ENCODE measurements at regions not wholly inside any gene's neighbourhood (a gene's known extent, or its start where the extent isn't known, plus 50 kb on each side); places are given as distances from the start of the nearest gene placed in this dataset.

DNA sequence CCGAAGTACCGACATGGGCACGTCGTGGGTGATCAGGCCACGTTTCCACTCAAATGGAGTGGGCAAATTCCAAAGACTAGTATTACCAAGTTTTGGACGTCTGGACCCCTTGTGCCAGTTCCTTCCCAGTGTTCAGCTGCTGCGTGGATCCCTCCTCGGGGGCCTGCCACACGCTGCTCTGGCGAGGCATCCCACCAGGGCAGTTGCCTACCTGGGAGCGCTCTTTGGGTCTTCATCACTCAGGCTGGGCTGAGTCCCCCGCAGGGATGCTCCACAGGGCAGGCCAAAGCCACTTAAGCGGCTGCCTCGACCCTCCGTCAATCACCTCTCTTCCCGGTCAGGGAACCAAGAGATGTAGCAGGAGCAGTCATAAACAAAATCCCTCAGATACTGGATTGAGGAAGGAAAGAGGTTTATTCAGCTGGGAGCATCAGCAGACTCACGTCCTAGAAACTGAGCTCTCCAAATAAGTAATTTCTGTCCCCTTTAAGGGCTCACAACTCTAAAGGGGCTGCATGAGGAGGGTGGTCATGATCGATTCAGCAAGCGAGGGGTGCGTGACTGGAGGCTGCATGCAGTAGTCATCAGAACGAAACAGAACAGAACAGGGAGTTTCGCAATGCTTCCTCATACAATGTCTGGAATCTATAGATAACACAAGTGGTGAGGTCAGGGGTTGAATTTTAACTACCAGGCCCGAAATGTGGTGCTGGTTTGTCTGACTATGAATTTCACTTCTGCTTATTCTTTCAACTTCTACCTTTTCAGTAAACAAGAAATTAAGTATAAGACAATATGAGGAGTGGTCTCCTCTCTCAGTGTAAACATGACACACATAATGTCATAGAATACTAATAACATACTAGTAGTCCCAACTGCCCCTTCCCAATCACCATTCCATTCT lies 998.6 kb upstream of the NCAM2 start:
- peak; percentile 72 for DNase-seq (ENCODE audit: low read depth)
- peak; percentile 19; the same call in 1 of the 2 replicates for TF ChIP-seq MYC (IDR thresholded peaks at IDR 0.05; ENCODE audit: low read depth, low read length)
- no peak for TF ChIP-seq CTCF (IDR thresholded peaks at IDR 0.05; ENCODE audit: low read depth, low read length)
- TF ChIP-seq MAX (IDR thresholded peaks at IDR 0.05; ENCODE audit: low read depth, low read length): no peak
- no peak overlapping the region for H3K4me3 ChIP-seq (ENCODE audit: low read depth, low read length)

- no peak for DNase-seq (ENCODE audit: low read depth)
- no peak for TF ChIP-seq MYC (IDR thresholded peaks at IDR 0.05; ENCODE audit: low read depth, low read length)
- no peak for TF ChIP-seq MAX (IDR thresholded peaks at IDR 0.05; ENCODE audit: low read depth, low read length)
- TF ChIP-seq CTCF (IDR thresholded peaks at IDR 0.05; ENCODE audit: low read depth, low read length): no peak
- TF ChIP-seq POLR2A (IDR thresholded peaks at IDR 0.05; ENCODE audit: extremely low read depth, insufficient read length): no peak
- H3K4me3 ChIP-seq (ENCODE audit: low read depth, low read length): no peak overlapping the region
Measured at GRCh38 chr21:20004367-20004766, 993.8 kb upstream of the NCAM2 start.

- DNase-seq (ENCODE audit: low read depth): no peak
Measured at GRCh38 chr21:20010691-20011200, 987.5 kb upstream of the NCAM2 start.

DNA sequence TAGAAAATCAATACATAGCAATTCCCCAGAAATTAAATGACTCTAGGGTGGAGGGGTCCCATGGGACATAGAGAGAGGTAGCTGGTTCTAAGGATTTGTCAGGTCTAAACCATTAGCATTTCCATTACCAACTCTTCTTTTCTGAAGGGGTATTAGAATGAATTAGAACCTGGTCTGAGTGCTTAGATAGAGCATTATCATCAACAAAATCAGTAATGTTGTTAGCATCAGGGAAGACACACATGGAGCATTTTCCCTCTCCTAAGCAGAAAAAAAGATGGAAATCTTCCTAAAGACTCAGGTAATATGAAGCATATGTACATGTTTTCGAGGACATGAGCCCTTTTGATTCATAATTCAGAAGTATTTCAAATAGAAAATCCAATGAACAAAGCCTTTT lies 984.4 kb upstream of the NCAM2 start:
- TF ChIP-seq CTCF (IDR thresholded peaks at IDR 0.05; ENCODE audit: low read depth, low read length) (no peak), MAX (IDR thresholded peaks at IDR 0.05; ENCODE audit: low read depth, low read length) (no peak), MYC (IDR thresholded peaks at IDR 0.05; ENCODE audit: low read depth, low read length) (no peak), POLR2A (IDR thresholded peaks at IDR 0.05; ENCODE audit: extremely low read depth, insufficient read length) (no peak)
- no peak for DNase-seq (ENCODE audit: low read depth)
- H3K4me3 ChIP-seq (ENCODE audit: low read depth, low read length): no peak overlapping the region

More at GRCh38 chr21:20010691-20011200, 987.5 kb upstream of the NCAM2 start:
- TF ChIP-seq MYC (IDR thresholded peaks at IDR 0.05; ENCODE audit: low read depth, low read length): no peak
- TF ChIP-seq POLR2A (IDR thresholded peaks at IDR 0.05; ENCODE audit: extremely low read depth, insufficient read length): no peak
- no peak for TF ChIP-seq CTCF (IDR thresholded peaks at IDR 0.05; ENCODE audit: low read depth, low read length)
- TF ChIP-seq MAX (IDR thresholded peaks at IDR 0.05; ENCODE audit: low read depth, low read length): no peak
- no peak overlapping the region for H3K4me3 ChIP-seq (ENCODE audit: low read depth, low read length)

- no peak for TF ChIP-seq MYC (IDR thresholded peaks at IDR 0.05; ENCODE audit: low read depth, low read length)
- no peak overlapping the region for H3K4me3 ChIP-seq (ENCODE audit: low read depth, low read length)
- no peak for DNase-seq (ENCODE audit: low read depth)
Measured at GRCh38 chr21:20016435-20017005, 981.7 kb upstream of the NCAM2 start.

DNA sequence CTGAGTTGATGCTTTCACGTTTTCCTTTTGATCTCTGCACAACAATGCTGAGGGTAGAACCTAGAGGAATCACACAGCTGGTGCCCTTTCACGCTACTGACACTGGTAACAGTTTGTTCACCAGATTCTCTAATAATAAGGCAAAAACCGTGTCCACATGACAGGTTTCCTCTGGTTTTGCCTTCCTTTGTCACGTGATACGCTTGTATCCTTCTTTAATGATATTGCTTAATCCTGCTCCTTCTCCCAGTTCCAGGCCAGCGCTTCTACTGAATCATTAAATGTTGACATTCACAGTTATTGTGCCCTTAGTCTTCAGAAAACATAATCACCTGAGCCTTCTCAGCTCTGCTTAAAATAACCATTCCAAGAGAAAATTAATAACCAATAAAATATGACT lies 978.2 kb upstream of the NCAM2 start:
- DNase-seq (ENCODE audit: low read depth): no peak
- H3K4me3 ChIP-seq (ENCODE audit: low read depth, low read length): no peak overlapping the region
- TF ChIP-seq POLR2A (IDR thresholded peaks at IDR 0.05; ENCODE audit: extremely low read depth, insufficient read length) (no peak), CTCF (IDR thresholded peaks at IDR 0.05; ENCODE audit: low read depth, low read length) (no peak), MAX (IDR thresholded peaks at IDR 0.05; ENCODE audit: low read depth, low read length) (no peak), MYC (IDR thresholded peaks at IDR 0.05; ENCODE audit: low read depth, low read length) (no peak)
